GM13976 (cell line): ENCODE measurements at regions not wholly inside any gene's neighbourhood (a gene's known extent, or its start where the extent isn't known, plus 50 kb on each side); places are given as distances from the start of the nearest gene placed in this dataset.

Source experiments
- DNase-seq: peaks from one replicate; pipeline ENCODE4 v3.0.0; 2012; ENCODE audit warnings: low spot score
- in situ Hi-C: fragments of 300-500 bp; cut with MboI; formaldehyde crosslinking; loops from one replicate; pipeline ENCODE4 v1.12.0; 2022; ENCODE audit warnings: low sequenced_read_pairs, mixed read lengths, inconsistent platforms; ENCODE audit not compliant: unreplicated experiment
- TF ChIP-seq, protein P1 (sequence below): IDR thresholded peaks from 2 replicates; pipeline ENCODE4 v1.5.1; 2012; ENCODE audit warnings: borderline replicate concordance, mild to moderate bottlenecking; ENCODE audit not compliant: insufficient read depth; ENCODE audit errors: extremely low read depth, missing control alignments, control extremely low read depth

DNA sequence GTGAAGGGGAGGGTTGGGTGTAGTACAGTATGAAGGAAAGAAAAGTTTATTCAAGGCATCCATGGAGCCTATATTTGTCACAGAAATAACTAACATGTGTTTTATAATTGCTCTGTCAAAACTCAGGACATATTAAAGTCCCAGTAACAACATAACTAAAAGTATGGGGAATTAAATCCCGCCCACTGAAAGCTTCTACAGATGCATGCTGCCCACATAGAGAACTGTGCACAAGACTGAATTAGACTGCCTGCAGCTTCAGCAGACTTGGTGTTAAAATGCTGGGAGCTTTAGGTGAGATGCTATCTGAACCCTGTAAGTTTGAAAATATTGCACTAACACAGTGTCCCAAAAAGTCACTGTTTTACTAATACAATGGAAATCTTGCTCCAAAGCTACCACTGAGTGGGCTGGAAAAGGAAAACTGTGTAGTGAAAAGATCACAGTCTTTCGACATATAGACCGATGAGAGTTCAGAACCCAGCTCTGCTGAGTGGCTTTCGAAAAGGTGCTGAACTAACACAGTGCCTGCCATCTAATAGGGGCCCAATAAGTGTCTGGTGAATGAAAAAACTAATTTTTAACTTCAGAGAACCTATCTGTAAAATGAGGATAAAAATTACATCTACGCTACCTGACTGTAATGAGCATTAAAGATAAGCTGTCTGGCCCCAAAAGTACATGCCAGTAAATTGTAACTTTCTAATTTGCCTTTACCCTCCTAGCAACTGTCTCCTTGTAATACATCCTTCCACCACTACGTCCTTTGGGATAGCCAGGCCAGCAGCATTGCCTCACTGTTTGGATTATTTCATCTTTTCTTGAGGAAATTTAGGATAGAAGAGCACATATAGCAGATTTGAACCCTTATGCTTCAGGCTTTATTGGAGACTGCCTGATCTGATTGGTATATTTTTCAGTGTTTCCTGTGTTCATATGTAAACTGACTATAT, 237.6 kb downstream of the BCAT1 start:
- TF ChIP-seq, protein P1, sequence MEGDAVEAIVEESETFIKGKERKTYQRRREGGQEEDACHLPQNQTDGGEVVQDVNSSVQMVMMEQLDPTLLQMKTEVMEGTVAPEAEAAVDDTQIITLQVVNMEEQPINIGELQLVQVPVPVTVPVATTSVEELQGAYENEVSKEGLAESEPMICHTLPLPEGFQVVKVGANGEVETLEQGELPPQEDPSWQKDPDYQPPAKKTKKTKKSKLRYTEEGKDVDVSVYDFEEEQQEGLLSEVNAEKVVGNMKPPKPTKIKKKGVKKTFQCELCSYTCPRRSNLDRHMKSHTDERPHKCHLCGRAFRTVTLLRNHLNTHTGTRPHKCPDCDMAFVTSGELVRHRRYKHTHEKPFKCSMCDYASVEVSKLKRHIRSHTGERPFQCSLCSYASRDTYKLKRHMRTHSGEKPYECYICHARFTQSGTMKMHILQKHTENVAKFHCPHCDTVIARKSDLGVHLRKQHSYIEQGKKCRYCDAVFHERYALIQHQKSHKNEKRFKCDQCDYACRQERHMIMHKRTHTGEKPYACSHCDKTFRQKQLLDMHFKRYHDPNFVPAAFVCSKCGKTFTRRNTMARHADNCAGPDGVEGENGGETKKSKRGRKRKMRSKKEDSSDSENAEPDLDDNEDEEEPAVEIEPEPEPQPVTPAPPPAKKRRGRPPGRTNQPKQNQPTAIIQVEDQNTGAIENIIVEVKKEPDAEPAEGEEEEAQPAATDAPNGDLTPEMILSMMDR = no peak
- in situ Hi-C loops = no loop called here
- DNase-seq = no peak

DNA sequence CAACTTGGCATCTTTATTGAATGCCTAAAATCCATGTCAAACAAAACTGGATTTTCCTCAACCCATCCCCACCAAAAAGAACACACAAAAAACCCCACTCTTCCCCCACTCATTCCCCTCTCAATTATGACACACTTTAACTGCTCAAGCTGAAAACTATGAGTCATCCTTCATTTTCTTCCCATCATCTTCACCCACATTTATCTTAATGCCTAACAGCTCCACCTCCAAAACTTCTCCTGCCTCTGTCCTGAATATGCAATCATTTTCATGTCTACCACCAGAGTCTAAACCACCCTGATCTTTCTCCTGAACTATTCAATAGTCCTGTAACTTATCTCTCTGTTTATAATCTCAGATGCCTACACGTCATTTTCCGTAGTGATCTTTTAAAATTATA, 239.7 kb downstream of the BCAT1 start:
- no peak for DNase-seq
- in situ Hi-C loops = no loop called here
- TF ChIP-seq, protein P1 = no peak

DNA sequence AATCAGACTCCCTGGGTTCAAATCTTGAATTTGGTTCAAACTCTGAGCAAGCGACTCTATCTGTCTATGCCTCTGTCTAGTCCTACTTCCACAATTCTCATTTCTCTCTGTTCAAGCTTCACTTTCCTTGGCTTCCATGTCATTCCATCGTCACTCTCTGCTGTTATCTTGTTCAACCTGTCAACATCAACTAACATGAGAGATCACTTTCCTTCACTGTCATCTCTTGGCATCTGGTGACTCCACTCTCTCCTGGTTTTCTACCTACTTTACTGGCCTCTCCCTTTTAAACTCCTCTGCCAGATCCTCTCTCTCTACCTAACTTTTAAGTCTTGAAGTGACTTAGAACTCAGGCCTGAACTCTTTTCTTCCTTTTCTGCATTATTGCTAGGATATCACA, 240.2 kb downstream of the BCAT1 start:
- in situ Hi-C loops = no loop called here
- no peak for DNase-seq
- TF ChIP-seq, protein P1 = no peak

DNA sequence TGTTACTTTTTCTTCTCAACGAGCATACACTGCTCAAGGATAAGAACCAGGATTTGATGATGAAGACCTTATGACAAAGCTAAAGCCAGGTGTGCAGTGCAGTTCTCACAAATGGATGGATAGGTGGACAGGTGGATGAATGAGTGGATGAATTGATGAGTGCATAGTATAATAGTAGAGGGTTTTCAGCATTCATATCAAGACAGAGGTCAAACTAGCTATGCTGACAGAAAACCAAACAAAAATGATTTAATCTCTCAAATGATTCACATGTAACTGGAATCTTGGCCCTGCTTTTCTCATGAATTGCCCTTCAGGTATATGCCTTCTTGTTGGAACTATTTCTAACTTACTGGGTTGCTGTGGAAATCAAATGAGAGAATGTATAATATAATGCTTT, 240.9 kb downstream of the BCAT1 start:
- in situ Hi-C loops = no loop called here
- TF ChIP-seq, protein P1 = no peak
- DNase-seq = no peak

DNA sequence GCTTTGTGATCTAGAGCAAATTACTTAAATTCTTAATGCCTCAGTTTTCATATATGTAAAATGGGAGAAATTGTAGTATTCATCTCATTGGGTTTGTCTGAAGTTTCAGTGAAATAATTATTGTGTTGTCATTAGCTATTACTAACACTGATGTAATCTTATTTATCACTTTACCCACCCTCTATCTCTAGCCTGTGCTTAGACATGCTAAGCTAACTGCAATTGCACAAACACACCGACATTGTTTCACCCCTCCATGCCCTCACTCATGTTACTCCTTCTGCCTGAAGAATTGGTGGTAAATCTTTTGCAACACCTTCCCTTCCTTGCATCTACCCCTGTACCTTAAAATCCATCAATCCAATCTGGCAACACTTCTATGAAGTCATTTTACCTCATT, 241.6 kb downstream of the BCAT1 start:
- in situ Hi-C loops = no loop called here
- TF ChIP-seq, protein P1 = no peak
- no peak for DNase-seq

DNA sequence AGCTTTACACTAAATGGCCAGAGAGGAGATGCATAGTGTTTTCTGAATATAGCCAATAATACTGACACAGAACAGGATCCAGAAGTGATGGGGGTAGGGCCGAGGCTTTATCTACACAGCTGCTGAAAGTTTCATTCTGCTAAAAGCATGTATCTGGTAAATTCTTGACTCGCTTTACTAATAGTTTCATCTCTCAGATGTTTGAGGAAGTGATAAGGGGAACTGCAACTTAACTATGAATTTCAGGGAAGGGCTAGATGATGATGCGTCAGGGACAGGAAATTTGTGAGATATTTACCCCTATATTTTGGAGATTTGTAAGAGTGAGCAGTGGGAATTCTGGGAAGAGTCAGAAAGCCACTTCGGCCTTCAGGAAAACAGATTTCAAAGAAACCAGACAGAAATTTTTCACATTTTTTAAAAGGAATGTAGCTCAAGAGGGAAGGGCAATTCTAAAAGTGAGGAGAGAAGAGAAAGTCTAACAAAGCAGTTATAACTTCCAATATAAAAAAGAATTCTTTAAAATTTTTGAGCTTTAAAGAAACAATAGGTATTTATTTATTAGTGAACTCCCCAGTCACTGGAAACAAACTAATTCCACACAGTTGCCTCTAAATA, 243.1 kb downstream of the BCAT1 start:
- peak; percentile 63 for DNase-seq
- in situ Hi-C loops = no loop called here
- TF ChIP-seq, protein P1 = no peak
